ENCODE measurements at regions not wholly inside any gene's neighbourhood (a gene's known extent, or its start where the extent isn't known, plus 50 kb on each side); places are given as distances from the start of the nearest gene placed in this dataset.
"Not testable (repeated sequence)": the region's sequence is repeated elsewhere in the genome, so short reads cannot be mapped to it uniquely, and the experiment has no call there.

DNA sequence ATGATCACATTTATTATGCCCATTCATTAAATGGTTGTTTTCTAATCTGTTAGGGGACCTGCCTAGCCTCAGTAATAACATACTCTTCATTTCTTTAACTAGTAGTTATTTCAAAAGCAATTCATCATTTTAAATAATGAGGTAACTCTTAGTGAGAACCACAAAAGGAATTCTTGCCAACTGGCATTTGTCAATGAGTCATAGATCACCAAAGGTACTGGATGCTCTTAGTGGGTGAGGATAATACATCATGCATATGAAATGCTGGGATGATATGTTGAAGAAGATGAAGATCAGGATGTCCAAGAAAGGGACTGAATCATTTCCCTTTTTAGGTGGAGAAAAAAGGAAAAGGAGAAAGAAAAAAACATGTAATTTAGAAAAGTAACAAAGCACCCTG is 826.2 kb upstream of the DDX18 start:
- Mint-ChIP-seq H3K27ac (no peak overlapping the region), H3K9me3 (ENCODE audit: low read depth) (peaks cover 19% of the 10 kb centered on the region), H3K4me1 (no peaks in the 10 kb centered on the region), H3K27me3 (no peaks in the 10 kb centered on the region), H3K36me3 (no peaks in the 10 kb centered on the region), H3K4me3 (no peak overlapping the region)
- DNase-seq (no peak), ATAC-seq (no peak)
- CTCF ChIA-PET: no interaction called here

DNA sequence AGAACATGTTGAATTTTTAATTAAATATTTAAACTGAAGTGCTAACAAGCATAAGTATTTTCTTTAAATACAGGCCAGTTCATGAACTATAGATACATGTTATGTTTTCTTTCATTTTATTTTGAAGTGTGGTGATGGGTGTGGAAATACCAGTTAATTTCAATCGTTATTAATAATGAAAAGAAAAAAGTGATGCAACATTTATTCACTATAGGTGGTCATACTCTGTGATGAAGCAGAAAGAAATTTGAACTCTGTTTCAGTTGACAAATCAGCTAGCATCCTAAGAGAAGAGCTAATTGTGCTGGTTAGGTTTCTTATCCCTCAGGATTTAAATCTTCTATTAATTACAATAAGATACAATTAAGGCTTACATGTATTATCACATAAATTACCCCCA is 795.1 kb upstream of the DDX18 start:
- Mint-ChIP-seq H3K27ac (no peak overlapping the region), H3K9me3 (ENCODE audit: low read depth) (no peaks in the 10 kb centered on the region), H3K4me3 (no peak overlapping the region), H3K36me3 (no peaks in the 10 kb centered on the region), H3K27me3 (no peaks in the 10 kb centered on the region), H3K4me1 (no peaks in the 10 kb centered on the region)
- ATAC-seq: no peak
- CTCF ChIA-PET: no interaction called here
- DNase-seq: no peak

DNA sequence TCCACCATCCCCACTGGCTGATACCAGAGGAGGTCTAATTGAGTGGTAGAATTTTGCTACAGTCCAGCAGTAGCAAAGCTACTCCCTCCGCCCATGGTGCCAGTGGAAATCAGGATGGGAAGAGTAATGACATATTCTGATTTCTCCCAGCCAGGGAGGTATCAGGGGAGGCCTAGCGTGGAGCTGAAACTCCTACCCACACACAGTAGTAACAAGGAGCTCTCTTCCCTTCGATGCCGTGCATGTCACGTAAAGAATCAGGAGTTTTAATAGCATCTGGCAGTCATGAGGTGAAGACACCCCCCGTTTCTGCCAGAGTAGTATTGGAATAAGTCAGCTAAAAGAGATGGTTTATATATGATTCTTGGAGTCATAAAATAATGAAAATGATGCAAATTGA is 786.8 kb upstream of the DDX18 start:
- DNase-seq (no peak), ATAC-seq (no peak)
- no peaks in the 10 kb centered on the region for H3K27me3 Mint-ChIP-seq
- H3K27ac Mint-ChIP-seq: no peak overlapping the region
- no peaks in the 10 kb centered on the region for H3K4me1 Mint-ChIP-seq
- H3K9me3 Mint-ChIP-seq (ENCODE audit: low read depth): peaks cover 12% of the 10 kb centered on the region
- no peaks in the 10 kb centered on the region for H3K36me3 Mint-ChIP-seq
- no peak overlapping the region for H3K4me3 Mint-ChIP-seq
- CTCF ChIA-PET: no interaction called here

DNA sequence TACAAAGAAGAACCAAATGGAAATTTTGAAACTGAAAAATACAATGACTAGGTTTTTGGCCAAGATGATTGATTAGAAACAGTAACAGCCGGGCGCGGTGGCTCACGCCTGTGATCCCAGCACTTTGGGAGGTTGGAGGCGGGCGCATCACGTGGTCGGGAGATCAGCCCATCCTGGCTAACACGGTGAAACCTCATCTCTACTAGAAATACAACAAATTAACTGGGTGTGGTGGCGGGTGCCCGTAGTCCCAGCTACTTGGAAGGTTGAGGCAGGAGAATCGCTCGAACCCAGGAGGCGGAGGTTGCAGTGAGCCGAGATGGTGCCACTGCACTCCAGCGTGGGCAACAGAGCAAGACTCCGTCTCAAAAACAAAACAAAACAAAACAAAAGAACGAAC is 785.8 kb upstream of the DDX18 start:
- CTCF ChIA-PET, H3K4me1 Mint-ChIP-seq, H3K4me3 Mint-ChIP-seq, H3K36me3 Mint-ChIP-seq, H3K27me3 Mint-ChIP-seq, DNase-seq, ATAC-seq, H3K27ac Mint-ChIP-seq: not testable (repeated sequence)
- peaks cover 16% of the 10 kb centered on the region for H3K9me3 Mint-ChIP-seq (ENCODE audit: low read depth)

DNA sequence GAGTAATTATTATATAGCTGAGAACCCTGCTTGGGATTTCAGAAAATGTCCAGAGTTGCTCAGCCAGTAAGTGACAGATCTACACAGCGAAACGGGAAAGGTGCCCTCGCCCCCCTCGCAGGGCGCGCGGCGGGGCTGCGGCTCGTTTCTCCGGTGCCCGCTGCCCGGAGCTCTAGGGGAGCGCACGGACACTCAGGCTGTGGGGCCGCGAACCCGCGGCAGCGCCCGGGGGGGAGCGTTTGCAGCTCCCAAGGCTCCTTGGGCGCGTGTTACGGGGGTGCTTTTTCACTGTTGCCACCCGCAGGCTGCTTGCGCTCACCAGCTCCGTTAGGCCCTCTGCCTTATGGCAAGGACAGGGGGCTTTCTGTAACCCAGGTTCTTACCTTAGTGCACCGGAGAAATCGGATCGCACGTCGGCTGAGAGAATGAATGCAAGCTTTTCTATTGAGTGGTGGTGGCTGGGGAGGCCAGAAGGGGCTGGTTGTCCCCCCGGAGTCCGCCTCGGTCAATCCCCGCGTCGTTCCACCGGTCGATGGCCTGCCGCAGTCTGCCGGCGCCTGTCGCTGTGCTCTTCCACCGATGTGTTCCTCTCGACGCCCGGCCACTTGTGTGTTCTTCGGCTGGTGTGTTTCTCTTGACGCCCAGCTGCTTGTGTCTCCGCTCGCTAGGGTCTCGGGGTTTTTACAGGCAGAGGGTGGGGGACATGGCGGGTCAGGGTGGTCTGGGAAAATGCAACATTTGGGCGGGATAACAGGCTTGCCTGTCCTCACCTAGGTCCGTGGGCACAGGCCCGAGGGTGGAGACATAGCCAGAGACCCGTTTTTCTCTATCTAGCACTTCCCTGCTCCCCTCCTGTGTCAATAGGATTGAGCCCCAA is 758.8 kb upstream of the DDX18 start:
- no peaks in the 10 kb centered on the region for H3K36me3 Mint-ChIP-seq
- CTCF ChIA-PET: no interaction called here
- no peak overlapping the region for H3K4me3 Mint-ChIP-seq
- no peaks in the 10 kb centered on the region for H3K27me3 Mint-ChIP-seq
- DNase-seq (no peak), ATAC-seq (no peak)
- H3K27ac Mint-ChIP-seq: no peak overlapping the region
- H3K4me1 Mint-ChIP-seq: no peaks in the 10 kb centered on the region
- H3K9me3 Mint-ChIP-seq (ENCODE audit: low read depth): peaks cover 15% of the 10 kb centered on the region

DNA sequence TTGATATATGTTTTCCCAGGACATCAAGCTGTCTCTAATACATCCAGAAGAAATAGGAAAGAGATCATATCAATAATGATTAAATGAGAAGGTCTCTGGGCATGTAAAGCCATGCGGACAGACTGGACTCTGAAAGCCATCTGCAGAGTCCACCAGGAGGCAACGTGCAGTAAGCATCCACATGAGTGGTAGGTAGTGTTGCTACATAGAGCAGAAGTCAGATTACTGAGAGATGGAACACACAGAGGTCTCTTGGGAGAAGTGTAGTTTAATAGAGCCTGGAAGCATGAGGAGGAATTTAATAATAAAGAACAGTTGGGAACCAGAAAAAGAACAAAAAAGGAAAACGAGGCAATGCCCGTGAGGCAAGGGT is 758.1 kb upstream of the DDX18 start:
- Mint-ChIP-seq H3K9me3 (ENCODE audit: low read depth) (peaks cover 15% of the 10 kb centered on the region), H3K27me3 (no peaks in the 10 kb centered on the region), H3K4me3 (no peak overlapping the region), H3K4me1 (no peaks in the 10 kb centered on the region), H3K27ac (no peak overlapping the region), H3K36me3 (no peaks in the 10 kb centered on the region)
- DNase-seq: no peak
- no peak for ATAC-seq
- CTCF ChIA-PET: no interaction called here

DNA sequence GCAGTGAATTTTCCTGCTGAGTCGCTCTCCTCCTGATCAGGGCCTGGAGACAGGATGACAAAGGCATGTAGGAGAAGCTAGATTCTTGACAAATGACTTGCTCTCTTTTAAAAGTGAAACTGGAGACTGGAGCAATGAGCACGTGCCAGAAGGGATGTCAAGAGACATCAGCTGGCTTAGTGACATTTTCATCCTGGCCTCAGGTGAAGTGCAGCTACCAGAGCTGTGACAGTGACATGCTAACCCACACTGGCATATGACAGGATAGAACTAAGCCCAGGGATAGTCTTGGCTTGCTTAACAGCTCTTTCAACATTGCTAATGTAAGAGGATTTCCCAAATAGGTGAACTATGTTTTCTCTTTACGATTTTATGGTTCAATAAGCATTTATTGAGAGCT is 757.5 kb upstream of the DDX18 start:
- CTCF ChIA-PET: no interaction called here
- no peak for ATAC-seq

DNA sequence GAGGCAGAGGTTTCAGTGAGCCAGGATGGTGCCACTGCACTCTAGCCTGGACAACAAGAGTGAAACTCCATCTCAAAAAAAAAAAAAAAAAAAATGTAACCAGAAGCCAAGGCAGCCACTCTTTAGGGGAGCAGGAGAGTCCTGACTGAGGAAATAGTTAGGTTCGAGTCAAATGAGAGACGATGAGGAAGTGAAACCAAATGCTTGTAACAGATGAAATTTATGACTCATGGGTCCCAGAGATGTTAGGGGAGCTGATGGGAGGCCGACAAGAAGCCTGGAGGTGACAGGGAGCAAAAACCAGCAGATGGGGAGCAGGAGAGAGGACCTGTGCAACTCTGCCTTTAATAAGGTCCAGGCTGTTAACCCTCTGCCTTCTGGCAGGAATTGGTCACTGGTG is 756.1 kb upstream of the DDX18 start:
- no peaks in the 10 kb centered on the region for H3K36me3 Mint-ChIP-seq
- DNase-seq (no peak), ATAC-seq (no peak)
- H3K27ac Mint-ChIP-seq: no peak overlapping the region
- CTCF ChIA-PET: no interaction called here
- no peak overlapping the region for H3K4me3 Mint-ChIP-seq
- no peaks in the 10 kb centered on the region for H3K4me1 Mint-ChIP-seq
- H3K9me3 Mint-ChIP-seq (ENCODE audit: low read depth): peaks cover 11% of the 10 kb centered on the region
- no peaks in the 10 kb centered on the region for H3K27me3 Mint-ChIP-seq

More for the DNA sequence above, 757.5 kb upstream of the DDX18 start:
- Mint-ChIP-seq H3K4me3 (no peak overlapping the region), H3K27me3 (no peaks in the 10 kb centered on the region), H3K4me1 (no peaks in the 10 kb centered on the region), H3K36me3 (no peaks in the 10 kb centered on the region), H3K9me3 (ENCODE audit: low read depth) (peaks cover 15% of the 10 kb centered on the region), H3K27ac (no peak overlapping the region)
- no peak for DNase-seq

DNA sequence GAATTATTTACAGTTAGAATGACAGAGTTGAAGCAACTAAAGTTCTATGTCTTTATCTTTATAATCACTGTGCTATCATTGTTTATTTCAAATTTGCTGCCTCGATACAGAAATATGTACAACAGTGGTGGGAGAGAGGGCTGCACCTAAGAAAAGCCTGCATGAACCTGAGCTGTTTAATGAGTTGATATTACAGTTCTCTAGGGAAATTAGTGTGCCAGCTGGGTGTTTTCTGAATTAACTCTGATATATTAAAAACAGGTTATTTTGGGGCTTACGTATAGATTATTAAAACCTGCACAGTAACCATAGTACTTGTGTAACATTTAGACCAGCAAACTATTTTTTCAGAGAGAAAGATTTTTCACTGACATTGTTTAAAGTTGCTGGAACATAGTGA is 750.5 kb upstream of the DDX18 start:
- CTCF ChIA-PET: no interaction called here
- no peaks in the 10 kb centered on the region for H3K36me3 Mint-ChIP-seq
- H3K27me3 Mint-ChIP-seq: no peaks in the 10 kb centered on the region
- DNase-seq (no peak), ATAC-seq (no peak)
- peaks cover 5% of the 10 kb centered on the region for H3K9me3 Mint-ChIP-seq (ENCODE audit: low read depth)
- H3K4me1 Mint-ChIP-seq: no peaks in the 10 kb centered on the region
- H3K27ac Mint-ChIP-seq: no peak overlapping the region
- no peak overlapping the region for H3K4me3 Mint-ChIP-seq

DNA sequence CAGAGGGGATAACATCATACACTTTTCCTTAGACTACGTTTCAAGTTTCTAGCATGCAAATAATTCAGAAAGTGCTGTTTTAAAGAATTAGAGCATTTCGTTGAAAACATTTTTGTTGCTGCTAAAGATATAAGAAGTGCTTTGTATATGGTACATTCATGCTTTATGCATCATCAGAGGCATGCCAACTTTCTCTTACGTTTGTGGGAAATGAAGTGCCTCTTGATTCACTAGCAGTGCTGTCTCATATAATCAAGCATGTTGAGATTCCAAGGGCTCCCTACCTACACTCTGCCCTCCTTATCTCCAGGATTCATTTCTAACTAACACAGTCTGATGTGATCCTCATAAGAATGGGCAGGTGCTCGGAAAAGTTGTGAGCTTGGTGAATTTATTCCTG is 748.6 kb upstream of the DDX18 start:
- Mint-ChIP-seq H3K9me3 (ENCODE audit: low read depth) (peaks cover 8% of the 10 kb centered on the region), H3K4me1 (no peaks in the 10 kb centered on the region), H3K27me3 (no peaks in the 10 kb centered on the region), H3K27ac (no peak overlapping the region), H3K4me3 (no peak overlapping the region), H3K36me3 (no peaks in the 10 kb centered on the region)
- ATAC-seq: no peak
- CTCF ChIA-PET: no interaction called here
- DNase-seq: no peak

DNA sequence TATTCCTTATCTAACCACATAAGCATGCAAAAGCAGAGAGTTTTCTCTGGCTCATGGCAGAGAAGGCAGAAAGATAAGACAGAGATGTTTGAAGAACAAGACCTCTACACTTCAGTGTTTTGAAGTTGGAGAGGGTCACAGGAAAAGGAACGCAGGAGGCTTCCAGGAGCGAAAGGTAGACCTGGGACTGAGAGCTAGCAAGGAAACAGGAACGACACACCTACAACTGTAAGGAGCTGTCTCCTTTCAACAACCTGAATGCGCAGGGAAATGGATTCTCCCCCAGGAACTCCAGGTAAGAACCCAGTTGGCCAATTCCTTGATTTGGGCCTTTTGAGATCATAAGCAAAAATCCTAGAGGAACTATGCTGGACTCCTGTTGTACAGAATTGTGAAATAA is 746.6 kb upstream of the DDX18 start:
- Mint-ChIP-seq H3K4me1 (no peaks in the 10 kb centered on the region), H3K9me3 (ENCODE audit: low read depth) (peaks cover 8% of the 10 kb centered on the region), H3K4me3 (no peak overlapping the region), H3K36me3 (no peaks in the 10 kb centered on the region), H3K27ac (no peak overlapping the region), H3K27me3 (no peaks in the 10 kb centered on the region)
- DNase-seq (no peak), ATAC-seq (no peak)
- CTCF ChIA-PET: no interaction called here

DNA sequence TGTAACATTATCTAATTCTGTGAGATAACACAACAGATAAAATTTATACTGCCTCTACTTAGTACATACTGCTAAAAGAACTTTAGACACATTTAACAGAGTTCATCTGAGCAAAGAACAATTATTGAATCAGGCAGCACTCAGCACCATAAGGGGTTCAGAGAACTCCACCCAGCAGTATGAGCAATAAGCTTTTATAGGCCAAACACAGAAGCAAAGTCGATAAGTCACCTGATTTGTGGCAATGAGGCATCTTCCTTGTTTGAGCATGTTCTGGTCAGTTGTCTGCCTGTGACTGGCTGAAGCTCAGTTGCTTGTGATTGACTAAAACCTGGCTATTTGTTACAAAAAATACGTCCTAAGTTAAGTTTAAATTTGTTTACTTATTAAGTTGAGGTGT is 746.1 kb upstream of the DDX18 start:
- H3K27ac Mint-ChIP-seq: no peak overlapping the region
- CTCF ChIA-PET: no interaction called here
- no peaks in the 10 kb centered on the region for H3K4me1 Mint-ChIP-seq

DNA sequence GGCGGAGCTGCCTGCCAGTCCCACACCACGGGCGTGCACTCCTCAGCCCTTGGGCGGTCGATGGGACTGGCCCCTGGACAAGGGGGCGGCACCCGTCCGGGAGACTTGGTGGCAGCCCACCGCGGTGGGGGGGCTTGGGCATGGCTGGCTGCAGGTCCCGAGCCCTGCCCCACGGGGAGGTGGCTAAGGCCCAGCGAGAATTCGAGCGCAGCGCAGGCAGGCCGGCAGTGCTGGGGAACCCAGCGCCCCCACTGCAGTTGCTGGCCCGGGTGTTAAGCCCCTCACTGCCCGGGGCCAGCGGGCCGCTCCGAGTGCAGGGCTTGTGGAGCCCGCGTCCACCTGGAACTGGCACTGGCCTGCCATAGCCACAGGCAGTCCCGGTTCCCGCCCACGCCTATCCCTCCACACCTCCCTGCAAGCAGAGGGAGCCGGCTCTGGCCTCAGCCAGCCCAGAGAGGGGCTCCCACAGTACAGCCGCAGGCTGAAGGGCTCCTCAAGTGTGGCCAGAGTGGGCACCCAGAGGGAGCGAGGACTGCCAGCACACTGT is 742.9 kb upstream of the DDX18 start:
- no peak overlapping the region for H3K4me3 Mint-ChIP-seq
- H3K36me3 Mint-ChIP-seq: no peaks in the 10 kb centered on the region
- CTCF ChIA-PET: no interaction called here
- no peak overlapping the region for H3K27ac Mint-ChIP-seq
- ATAC-seq (no peak), DNase-seq (no peak)
- no peaks in the 10 kb centered on the region for H3K4me1 Mint-ChIP-seq
- H3K27me3 Mint-ChIP-seq: no peaks in the 10 kb centered on the region
- peaks cover 6% of the 10 kb centered on the region for H3K9me3 Mint-ChIP-seq (ENCODE audit: low read depth)

More for the DNA sequence above, 746.1 kb upstream of the DDX18 start:
- no peak for ATAC-seq
- DNase-seq: no peak
- H3K9me3 Mint-ChIP-seq (ENCODE audit: low read depth): peaks cover 8% of the 10 kb centered on the region
- H3K27me3 Mint-ChIP-seq: no peaks in the 10 kb centered on the region
- H3K36me3 Mint-ChIP-seq: no peaks in the 10 kb centered on the region
- no peak overlapping the region for H3K4me3 Mint-ChIP-seq

DNA sequence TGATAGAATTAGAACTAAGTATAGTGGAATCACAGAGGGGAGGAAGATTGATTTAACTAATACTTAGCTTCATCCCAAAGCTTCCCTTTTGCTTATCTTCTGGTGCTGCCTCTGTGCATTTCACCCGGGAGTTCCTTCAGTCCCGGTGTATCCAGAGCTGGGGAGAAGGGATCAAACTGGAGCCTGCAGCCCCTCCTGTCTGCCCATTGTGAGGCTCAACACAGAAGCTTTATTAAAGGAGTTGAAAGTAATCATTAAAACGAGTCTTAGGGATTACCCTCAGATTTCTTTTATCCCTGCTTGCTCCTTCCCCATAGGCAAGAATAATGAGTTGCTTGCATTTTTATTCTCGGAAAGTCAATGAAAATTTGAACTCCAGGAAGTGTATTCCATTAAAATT is 739.7 kb upstream of the DDX18 start:
- DNase-seq: no peak

More for the DNA sequence above, 739.7 kb upstream of the DDX18 start:
- Mint-ChIP-seq H3K9me3 (ENCODE audit: low read depth) (peaks cover 13% of the 10 kb centered on the region), H3K27me3 (no peaks in the 10 kb centered on the region), H3K4me1 (no peaks in the 10 kb centered on the region), H3K27ac (no peak overlapping the region), H3K36me3 (no peaks in the 10 kb centered on the region), H3K4me3 (no peak overlapping the region)
- ATAC-seq: no peak
- CTCF ChIA-PET: no interaction called here

Data from activated CD8-positive, alpha-beta memory T cell treated with anti-CD3 and anti-CD28 coated beads, Interleukin-2, amount 10 ng/mL, durations not matched to agents 7 days and 5 days (primary cell).